ENCODE measurements at regions not wholly inside any gene's neighbourhood (a gene's known extent, or its start where the extent isn't known, plus 50 kb on each side); places are given as distances from the start of the nearest gene placed in this dataset.

DNA sequence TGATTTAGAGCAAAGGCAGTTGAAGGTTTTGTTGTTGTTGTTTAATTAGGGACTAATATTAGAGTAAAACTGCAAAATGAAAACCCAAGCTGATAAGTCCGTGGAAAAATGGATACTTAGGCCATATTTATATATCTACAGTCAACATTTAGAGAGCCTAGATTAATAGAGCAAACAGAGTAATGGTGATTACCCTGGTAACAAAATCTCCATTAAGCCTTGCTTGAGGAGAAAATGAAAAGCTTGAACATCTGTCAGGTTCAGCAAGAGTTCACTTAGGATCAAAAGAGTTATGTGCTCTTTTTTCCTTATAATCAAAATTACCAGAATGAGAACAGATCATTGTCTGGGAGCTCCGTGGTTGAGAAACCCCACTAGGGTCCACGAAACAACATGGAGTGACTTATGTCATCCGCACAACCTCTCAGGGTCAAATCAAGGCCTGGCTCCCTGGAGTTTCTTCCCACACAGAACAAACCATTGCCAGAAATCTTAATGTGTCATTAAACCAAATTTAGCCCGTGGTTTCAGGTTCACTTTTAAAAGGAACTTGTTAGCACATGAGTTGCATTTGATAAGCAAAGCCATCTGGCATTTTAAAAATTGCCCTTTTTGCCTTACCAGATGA is 381.2 kb downstream of the GABRB3 start:
- no peak for DNase-seq (ENCODE audit: extremely low spot score)
- ChIA-PET CTCF (interaction anchor here (1.0 kb wide), 1 partner anchor 10 kb away, joined by 3 read pairs; no protein-coding TSS in a partner anchor), POLR2A (no interaction called here)
- TF ChIP-seq, protein P1, sequence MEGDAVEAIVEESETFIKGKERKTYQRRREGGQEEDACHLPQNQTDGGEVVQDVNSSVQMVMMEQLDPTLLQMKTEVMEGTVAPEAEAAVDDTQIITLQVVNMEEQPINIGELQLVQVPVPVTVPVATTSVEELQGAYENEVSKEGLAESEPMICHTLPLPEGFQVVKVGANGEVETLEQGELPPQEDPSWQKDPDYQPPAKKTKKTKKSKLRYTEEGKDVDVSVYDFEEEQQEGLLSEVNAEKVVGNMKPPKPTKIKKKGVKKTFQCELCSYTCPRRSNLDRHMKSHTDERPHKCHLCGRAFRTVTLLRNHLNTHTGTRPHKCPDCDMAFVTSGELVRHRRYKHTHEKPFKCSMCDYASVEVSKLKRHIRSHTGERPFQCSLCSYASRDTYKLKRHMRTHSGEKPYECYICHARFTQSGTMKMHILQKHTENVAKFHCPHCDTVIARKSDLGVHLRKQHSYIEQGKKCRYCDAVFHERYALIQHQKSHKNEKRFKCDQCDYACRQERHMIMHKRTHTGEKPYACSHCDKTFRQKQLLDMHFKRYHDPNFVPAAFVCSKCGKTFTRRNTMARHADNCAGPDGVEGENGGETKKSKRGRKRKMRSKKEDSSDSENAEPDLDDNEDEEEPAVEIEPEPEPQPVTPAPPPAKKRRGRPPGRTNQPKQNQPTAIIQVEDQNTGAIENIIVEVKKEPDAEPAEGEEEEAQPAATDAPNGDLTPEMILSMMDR (IDR thresholded peaks at IDR 0.05; ENCODE audit: control extremely low read depth, extremely low read depth, low read depth, missing control alignments) = no peak

DNA sequence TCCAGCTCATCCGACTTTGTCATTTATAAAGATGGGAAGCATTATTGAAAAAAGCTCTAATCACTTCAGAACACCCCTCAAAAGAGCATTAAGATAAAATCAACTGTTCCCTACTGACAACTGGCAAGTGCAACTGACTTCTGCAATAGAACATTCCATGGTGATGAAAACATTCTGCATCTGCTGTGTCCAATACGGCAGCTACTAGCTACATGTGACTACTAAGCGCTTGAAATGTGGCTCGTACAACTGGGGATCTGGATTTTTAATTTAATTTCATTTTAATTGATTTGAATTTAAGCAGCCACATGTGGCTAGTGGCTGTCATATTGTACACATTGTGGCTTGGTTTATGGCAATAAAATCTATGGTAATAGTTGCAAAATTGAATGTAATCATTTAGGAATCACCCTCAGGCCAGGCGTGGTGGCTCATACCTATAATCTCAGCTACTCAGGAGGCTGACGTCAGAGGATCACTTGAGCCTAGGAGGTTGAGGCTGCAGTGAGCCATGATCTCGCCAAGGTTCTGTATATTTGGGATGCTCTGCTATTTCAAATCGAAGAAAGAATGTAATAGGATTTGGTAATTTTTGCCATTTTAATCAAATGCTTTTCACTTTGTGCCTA is 390.3 kb downstream of the GABRB3 start:
- POLR2A ChIA-PET = no interaction called here
- no peak for DNase-seq (ENCODE audit: extremely low spot score)
- CTCF ChIA-PET = interaction anchor here (1.4 kb wide), 1 partner anchor 9 kb away, joined by 3 read pairs; no protein-coding TSS in a partner anchor
- TF ChIP-seq, protein P1 (IDR thresholded peaks at IDR 0.05; ENCODE audit: control extremely low read depth, extremely low read depth, low read depth, missing control alignments) = no peak

GRCh38 chr15:26378304-26378703 is 394.6 kb downstream of the GABRB3 start:
- ChIA-PET CTCF (no interaction called here), POLR2A (no interaction called here)
- TF ChIP-seq, protein P1 (IDR thresholded peaks at IDR 0.05; ENCODE audit: control extremely low read depth, extremely low read depth, low read depth, missing control alignments) = no peak
- no peak for DNase-seq (ENCODE audit: extremely low spot score)

DNA sequence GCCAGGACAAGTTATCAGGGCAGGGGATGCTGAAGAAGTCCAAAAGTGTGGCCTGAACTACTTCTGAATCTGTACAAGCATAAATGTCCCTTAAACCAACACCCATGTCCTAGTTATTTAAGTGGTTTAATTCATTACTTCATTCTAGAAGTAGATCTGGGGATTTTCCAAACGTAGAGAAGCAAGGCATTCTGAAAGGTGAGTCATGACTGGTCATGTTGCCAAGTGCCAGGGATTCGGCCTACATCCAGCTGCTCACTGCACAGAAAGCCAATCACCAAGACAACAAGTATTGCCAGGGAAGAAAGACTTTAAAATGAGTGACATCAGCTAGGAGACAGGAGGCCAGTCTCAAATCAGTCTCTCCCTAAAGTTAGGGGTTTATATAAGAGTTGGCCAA is 396.6 kb downstream of the GABRB3 start:
- DNase-seq (ENCODE audit: extremely low spot score) = no peak
- ChIA-PET CTCF (no interaction called here), POLR2A (no interaction called here)
- TF ChIP-seq, protein P1 (IDR thresholded peaks at IDR 0.05; ENCODE audit: control extremely low read depth, extremely low read depth, low read depth, missing control alignments) = no peak

DNA sequence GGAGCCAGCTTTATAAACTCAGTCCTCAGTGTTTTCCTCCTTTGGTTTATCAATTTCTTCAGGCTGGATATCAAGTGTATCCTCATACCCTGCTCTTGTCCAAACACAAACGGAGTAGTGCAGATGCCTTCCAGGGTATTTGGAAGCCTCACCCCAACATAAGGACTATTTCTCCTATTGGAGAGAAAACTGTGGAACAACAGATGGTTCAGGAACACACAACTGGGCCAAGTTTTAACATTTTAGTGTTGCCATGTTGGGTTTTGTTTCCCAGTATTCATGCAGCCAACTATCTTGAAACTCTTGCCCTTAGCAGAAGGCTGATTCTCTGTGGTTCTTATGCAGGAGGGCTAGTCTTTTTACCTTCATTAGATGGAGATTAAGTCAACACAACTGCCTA is 398.1 kb downstream of the GABRB3 start:
- TF ChIP-seq, protein P1 (IDR thresholded peaks at IDR 0.05; ENCODE audit: control extremely low read depth, extremely low read depth, low read depth, missing control alignments) = no peak
- no peak for DNase-seq (ENCODE audit: extremely low spot score)
- POLR2A ChIA-PET = no interaction called here
- CTCF ChIA-PET = interaction anchor here (1.0 kb wide), 1 partner anchor 10 kb away, joined by 5 read pairs; no protein-coding TSS in a partner anchor

DNA sequence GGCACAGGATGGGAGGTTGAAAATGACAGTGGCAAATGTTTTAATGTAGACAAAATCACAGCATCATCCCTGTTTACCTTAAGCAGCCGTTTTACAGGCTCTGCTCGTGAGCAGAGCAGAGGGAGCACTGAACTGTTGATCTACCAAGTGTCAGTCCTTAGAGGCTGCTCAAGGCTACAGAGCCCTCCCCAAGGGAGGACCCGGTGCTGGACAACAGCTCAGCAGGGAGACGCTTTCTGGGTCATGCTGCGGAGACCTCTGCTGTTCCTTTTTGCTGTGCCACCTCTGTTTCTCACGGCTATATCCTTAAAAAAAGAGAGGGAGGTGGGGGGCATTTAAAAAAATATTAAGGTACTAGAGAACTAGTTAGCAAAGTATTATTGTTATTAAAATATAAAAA is 400.2 kb downstream of the GABRB3 start:
- TF ChIP-seq, protein P1 (IDR thresholded peaks at IDR 0.05; ENCODE audit: control extremely low read depth, extremely low read depth, low read depth, missing control alignments) = no peak
- no peak for DNase-seq (ENCODE audit: extremely low spot score)
- CTCF ChIA-PET = no interaction called here
- POLR2A ChIA-PET = no interaction called here
